GM10248 (cell line): ENCODE measurements at regions not wholly inside any gene's neighbourhood (a gene's known extent, or its start where the extent isn't known, plus 50 kb on each side); places are given as distances from the start of the nearest gene placed in this dataset.

Experiments used
- CTCF ChIA-PET: fragments of 300-600 bp; sonication (Branson Sonifier 250); formaldehyde crosslinking; extraction: SDS; loops from one replicate; lab custom pipeline; 2021; ENCODE audit warnings: antibody characterized with exemption; lab: Yijun Ruan, JAX
- POLR2A ChIA-PET: fragments of 350-650 bp; sonication (Branson Sonifier 250); formaldehyde crosslinking; extraction: SDS; loops from one replicate; lab custom pipeline; 2020; ENCODE audit warnings: antibody characterized with exemption; lab: Yijun Ruan, JAX
- DNase-seq: peaks from one replicate; pipeline ENCODE4 v3.0.0; 2012; ENCODE audit errors: extremely low spot score
- TF ChIP-seq, protein P1 (sequence below): IDR thresholded peaks from 2 replicates; pipeline ENCODE4 v1.5.1; 2012; ENCODE audit warnings: mild to moderate bottlenecking, low read depth; ENCODE audit errors: extremely low read depth, missing control alignments, control extremely low read depth

DNA sequence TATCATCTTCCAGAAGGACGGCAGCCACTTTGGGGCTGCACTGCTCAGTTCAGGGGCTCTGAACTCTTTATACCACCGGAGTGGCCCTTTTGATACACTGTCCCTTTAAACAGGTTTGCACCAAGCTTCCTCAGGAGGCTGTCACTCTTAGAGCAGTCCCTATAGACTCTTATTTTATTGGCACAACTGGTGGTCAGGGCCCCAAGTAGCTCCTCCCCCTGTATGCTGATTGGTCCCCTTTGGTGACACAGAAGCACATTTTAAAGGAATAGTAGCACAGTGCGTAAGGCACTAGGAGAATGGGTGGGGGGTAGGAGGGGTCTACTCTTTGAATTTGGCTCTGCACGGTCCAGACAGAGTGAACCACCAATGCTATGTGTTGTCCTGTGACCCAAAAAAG is 122.6 kb upstream of the MLN start:
- ChIA-PET CTCF (interaction anchor here (1.7 kb wide), 1 partner anchor 158 kb away, joined by 3 read pairs; no protein-coding TSS in a partner anchor), POLR2A (no interaction called here)
- TF ChIP-seq, protein P1, sequence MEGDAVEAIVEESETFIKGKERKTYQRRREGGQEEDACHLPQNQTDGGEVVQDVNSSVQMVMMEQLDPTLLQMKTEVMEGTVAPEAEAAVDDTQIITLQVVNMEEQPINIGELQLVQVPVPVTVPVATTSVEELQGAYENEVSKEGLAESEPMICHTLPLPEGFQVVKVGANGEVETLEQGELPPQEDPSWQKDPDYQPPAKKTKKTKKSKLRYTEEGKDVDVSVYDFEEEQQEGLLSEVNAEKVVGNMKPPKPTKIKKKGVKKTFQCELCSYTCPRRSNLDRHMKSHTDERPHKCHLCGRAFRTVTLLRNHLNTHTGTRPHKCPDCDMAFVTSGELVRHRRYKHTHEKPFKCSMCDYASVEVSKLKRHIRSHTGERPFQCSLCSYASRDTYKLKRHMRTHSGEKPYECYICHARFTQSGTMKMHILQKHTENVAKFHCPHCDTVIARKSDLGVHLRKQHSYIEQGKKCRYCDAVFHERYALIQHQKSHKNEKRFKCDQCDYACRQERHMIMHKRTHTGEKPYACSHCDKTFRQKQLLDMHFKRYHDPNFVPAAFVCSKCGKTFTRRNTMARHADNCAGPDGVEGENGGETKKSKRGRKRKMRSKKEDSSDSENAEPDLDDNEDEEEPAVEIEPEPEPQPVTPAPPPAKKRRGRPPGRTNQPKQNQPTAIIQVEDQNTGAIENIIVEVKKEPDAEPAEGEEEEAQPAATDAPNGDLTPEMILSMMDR = no peak
- DNase-seq = no peak

DNA sequence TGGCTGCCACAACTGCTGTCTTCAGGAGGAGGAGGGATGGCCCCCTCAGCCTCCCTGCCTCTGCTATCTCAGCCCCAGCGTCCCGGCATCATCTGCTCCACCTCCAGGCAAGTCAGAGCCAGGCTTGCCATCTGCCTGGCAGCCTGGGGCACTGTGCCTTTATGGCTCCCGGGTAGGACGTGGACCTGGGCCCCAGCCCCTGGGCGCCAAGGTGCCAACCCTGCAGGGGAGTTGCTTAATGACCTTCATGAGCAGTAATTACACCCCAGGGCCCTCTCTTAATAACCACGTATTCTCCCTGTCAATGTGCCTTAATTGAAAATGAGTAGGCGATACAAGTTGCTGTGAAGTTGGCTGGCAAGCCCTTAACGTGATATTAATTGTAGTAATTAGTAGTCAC is 122.1 kb upstream of the MLN start:
- POLR2A ChIA-PET = no interaction called here
- CTCF ChIA-PET = no interaction called here
- TF ChIP-seq, protein P1 = no peak
- no peak for DNase-seq

DNA sequence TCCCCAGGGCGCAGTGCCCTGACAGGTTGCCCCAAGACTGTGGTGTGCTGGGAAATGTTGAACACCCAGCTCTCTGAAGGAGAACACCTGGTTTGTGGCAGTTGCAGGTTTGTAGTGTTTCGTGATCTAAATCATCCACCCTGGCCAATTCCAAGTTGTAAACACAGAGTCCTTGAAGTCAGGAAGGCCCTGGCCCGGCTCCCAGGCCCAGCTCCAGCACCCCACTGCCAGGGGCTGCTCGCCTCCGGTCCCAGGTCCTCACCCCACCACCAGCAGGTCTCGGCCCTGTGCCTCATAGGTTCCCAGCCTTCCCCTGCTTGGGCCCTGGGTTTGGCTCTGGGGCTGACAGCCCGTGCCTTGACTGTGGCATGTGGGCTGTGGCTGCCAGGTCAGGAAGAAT is 121.4 kb upstream of the MLN start:
- CTCF ChIA-PET = no interaction called here
- no peak for DNase-seq
- POLR2A ChIA-PET = no interaction called here
- TF ChIP-seq, protein P1 = no peak

DNA sequence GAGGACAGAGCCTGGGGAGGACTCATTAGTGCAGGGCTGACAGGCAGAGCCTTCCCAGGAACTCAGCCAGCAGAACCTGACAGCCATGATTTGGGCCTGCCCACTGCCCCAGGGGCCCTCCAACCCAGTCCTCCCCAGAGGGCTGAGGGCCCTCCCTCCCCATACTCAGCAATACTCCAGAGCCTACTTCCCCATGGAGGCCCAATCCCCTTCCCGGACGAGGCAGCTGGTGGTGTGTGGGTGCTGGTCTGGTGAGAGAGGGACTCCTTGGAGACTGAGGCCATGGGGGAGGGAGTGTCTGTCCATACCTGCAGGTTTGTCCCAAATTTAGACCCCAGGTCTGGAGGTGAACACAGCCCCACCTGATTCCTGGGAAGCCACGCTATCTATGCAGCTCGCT is 120.9 kb upstream of the MLN start:
- POLR2A ChIA-PET = no interaction called here
- CTCF ChIA-PET = no interaction called here
- no peak for DNase-seq
- TF ChIP-seq, protein P1 = no peak

DNA sequence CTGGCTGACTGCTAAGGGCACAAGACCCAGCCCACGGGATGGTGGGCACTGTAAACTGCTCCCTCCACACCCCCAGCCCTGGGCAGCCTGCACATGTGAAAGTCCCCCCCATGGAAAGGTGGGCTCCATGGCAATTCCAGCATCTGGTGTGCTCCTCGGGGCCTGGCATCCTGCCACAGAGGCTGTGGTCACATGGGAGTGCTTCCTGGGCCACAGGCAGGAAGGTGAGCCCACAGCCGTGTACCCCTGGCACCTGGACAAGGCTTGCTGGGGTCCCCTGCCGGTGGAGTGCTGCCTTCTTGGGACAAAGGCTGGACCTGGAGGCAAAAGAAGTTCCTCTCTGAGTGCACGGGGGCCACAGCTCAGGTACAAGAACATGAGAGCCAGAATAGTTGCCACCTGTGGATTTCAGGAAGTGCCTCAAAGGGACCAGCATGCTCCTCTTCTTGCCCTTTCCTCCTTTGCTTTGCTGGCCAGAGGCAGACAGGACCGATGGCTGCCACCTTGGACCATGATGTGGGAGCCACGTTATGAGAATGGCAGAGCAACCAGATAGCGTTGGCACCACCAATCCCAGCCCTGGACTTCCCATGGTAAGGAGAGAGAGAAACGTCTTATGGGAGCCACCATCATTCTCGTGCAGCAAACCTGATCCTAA is 120.2 kb upstream of the MLN start:
- TF ChIP-seq, protein P1 = no peak
- POLR2A ChIA-PET = no interaction called here
- no peak for DNase-seq
- CTCF ChIA-PET = interaction anchor here (2.2 kb wide), 1 partner anchor 11 kb away, joined by 7 read pairs; no protein-coding TSS in a partner anchor

DNA sequence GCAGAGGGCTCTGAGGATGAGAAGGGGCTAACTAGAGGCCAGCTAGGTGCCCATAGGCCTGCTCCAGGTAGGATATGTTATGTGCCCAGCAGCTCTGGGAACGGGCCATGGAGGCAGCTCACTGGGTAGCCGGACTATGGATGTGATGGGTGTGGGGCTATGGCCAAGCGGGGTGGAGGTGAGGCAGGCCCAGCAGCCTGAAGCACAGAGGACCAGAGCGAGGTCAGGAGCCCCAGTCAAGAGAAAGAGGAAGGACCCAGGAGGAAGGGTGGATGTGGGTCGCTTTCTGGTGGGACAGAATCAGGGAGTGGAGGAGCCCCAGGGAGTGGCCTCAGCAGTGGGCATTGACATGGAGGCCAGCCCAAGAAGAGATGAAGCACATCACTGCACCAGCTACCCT is 117.9 kb upstream of the MLN start:
- TF ChIP-seq, protein P1 = no peak
- ChIA-PET CTCF (interaction anchor here (2.2 kb wide), 1 partner anchor 8 kb away, joined by 7 read pairs; no protein-coding TSS in a partner anchor), POLR2A (no interaction called here)
- no peak for DNase-seq
